ENCODE measurements at regions not wholly inside any gene's neighbourhood (a gene's known extent, or its start where the extent isn't known, plus 50 kb on each side); places are given as distances from the start of the nearest gene placed in this dataset.

DNA sequence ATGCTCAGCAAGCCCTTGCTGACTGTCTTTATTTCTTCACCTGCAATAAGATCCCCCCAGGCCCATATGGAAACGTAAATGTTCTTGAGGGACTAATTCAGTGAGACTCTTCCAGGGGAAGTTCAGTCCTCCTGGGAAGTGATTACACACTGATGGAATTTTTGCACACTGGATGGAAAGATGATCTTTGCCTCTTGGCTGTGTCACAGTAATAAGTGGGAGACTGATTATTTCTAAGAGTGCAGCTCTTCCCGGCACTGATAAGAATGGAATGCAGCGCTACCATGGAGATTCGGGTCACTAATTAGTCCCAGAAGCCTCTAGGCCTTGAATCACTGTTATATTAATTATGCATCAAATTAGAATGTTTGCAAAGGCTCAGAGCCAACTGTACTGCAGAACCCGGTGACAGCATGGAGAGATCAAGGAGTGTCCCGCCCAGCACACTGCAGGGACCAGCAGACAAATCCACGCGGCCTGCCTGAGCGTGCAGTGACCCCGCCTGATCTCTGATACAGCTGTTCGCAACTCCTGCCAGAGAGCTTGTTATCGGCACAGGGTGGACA, 178.3 kb downstream of the SNX19 start:
- intact Hi-C loops (cut with micrococcal nuclease; ENCODE audit: unreplicated experiment) (no loop called here), in situ Hi-C loops (cut with HindIII; ENCODE audit: low pct_unique_long_range_greater_than_20kb, low sequenced_read_pairs) (no loop called here)
- ChIA-PET CTCF (no interaction called here), POLR2A (no interaction called here)
- ATAC-seq (peak; percentile 66; the same call in 1 of the 2 replicates), DNase-seq (ENCODE audit: low read depth, low spot score) (no peak)
- no peak overlapping the region for H3K4me3 ChIP-seq (ENCODE audit: low read depth in 2 of 2, low read length in 2 of 2)
- TF ChIP-seq SIN3A (IDR thresholded peaks at IDR 0.05; ENCODE audit: borderline replicate concordance, insufficient read depth, low read depth, low read length) (no peak), REST (IDR thresholded peaks at IDR 0.05; ENCODE audit: insufficient read depth in 1 of 2, low read depth in 2 of 2, low read length in 1 of 2) (no peak)
- BruUV-seq (replicated peaks) = no TSS peak
- H3K9me3 ChIP-seq (ENCODE audit: control insufficient read depth, insufficient read depth, low read depth, low read length) = peaks cover 36% of the 10 kb centered on the region
- H3K36me3 ChIP-seq (ENCODE audit: control insufficient read depth, insufficient read depth, low read length) = no peaks in the 10 kb centered on the region
- no peaks in the 10 kb centered on the region for H3K4me1 ChIP-seq (ENCODE audit: control insufficient read depth, insufficient read depth, low read length)
- no peaks in the 10 kb centered on the region for H3K27me3 ChIP-seq (ENCODE audit: control insufficient read depth, insufficient read depth, low read length)
- H3K27ac ChIP-seq (ENCODE audit: low read length) = no peak overlapping the region

DNA sequence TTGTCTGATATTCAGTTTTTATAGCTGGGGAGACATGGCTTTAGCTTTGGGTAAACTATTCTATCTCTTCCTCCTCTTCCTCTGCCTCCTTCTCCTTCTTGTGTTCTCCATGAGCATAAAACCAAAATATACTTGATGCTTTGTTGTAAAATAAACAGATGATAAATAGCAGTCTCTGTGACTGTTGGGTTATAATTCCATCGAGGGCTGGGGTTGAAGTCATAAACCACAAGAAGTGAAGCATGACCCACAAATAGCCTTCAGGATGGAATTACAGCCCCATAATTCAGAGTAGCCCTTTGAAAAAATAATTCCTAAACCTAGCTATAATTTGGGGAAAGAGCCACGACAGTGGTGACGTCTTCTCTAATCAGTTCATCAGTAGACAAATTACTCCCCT, 177.7 kb downstream of the SNX19 start:
- Histone ChIP-seq H3K9me3 (ENCODE audit: control insufficient read depth, insufficient read depth, low read depth, low read length) (peaks cover 36% of the 10 kb centered on the region), H3K4me3 (ENCODE audit: low read depth in 2 of 2, low read length in 2 of 2) (no peak overlapping the region), H3K36me3 (ENCODE audit: control insufficient read depth, insufficient read depth, low read length) (no peaks in the 10 kb centered on the region), H3K27me3 (ENCODE audit: control insufficient read depth, insufficient read depth, low read length) (no peaks in the 10 kb centered on the region), H3K27ac (ENCODE audit: low read length) (no peak overlapping the region), H3K4me1 (ENCODE audit: control insufficient read depth, insufficient read depth, low read length) (no peaks in the 10 kb centered on the region)
- ChIA-PET CTCF (no interaction called here), POLR2A (no interaction called here)
- TF ChIP-seq TCF7L2 (IDR thresholded peaks at IDR 0.05; ENCODE audit: low read depth, low read length) = no peak
- intact Hi-C loops (cut with micrococcal nuclease; ENCODE audit: unreplicated experiment) = no loop called here
- in situ Hi-C loops (cut with HindIII; ENCODE audit: low pct_unique_long_range_greater_than_20kb, low sequenced_read_pairs) = no loop called here
- no peak for DNase-seq (ENCODE audit: low read depth, low spot score)
- ATAC-seq = no peak
- BruUV-seq (replicated peaks) = no TSS peak

- Histone ChIP-seq H3K36me3 (ENCODE audit: control insufficient read depth, insufficient read depth, low read length) (no peaks in the 10 kb centered on the region), H3K9me3 (ENCODE audit: control insufficient read depth, insufficient read depth, low read depth, low read length) (peaks cover 33% of the 10 kb centered on the region), H3K27ac (ENCODE audit: low read length) (no peak overlapping the region), H3K4me1 (ENCODE audit: control insufficient read depth, insufficient read depth, low read length) (no peaks in the 10 kb centered on the region), H3K4me3 (ENCODE audit: low read depth in 2 of 2, low read length in 2 of 2) (no peak overlapping the region), H3K27me3 (ENCODE audit: control insufficient read depth, insufficient read depth, low read length) (no peaks in the 10 kb centered on the region)
- ChIA-PET CTCF (no interaction called here), POLR2A (no interaction called here)
- in situ Hi-C loops (cut with HindIII; ENCODE audit: low pct_unique_long_range_greater_than_20kb, low sequenced_read_pairs) (no loop called here), intact Hi-C loops (cut with micrococcal nuclease; ENCODE audit: unreplicated experiment) (no loop called here)
- DNase-seq (ENCODE audit: low read depth, low spot score) = no peak
- BruUV-seq (replicated peaks) = no TSS peak
- ATAC-seq = no peak
- TF ChIP-seq REST (IDR thresholded peaks at IDR 0.05; ENCODE audit: insufficient read depth in 1 of 2, low read depth in 2 of 2, low read length in 1 of 2) = no peak
- no peak for TF ChIP-seq TCF7L2 (IDR thresholded peaks at IDR 0.05; ENCODE audit: low read depth, low read length)
- TF ChIP-seq POLR2AphosphoS5 (IDR thresholded peaks at IDR 0.05; ENCODE audit: low read depth, low read length) = no peak
- TF ChIP-seq SIN3A (IDR thresholded peaks at IDR 0.05; ENCODE audit: borderline replicate concordance, insufficient read depth, low read depth, low read length) = no peak
Measured at GRCh38 chr11:130740819-130741218, 175.5 kb downstream of the SNX19 start.

Data from Panc1 (cell line).